ENCODE measurements at regions not wholly inside any gene's neighbourhood (a gene's known extent, or its start where the extent isn't known, plus 50 kb on each side); places are given as distances from the start of the nearest gene placed in this dataset.

DNA sequence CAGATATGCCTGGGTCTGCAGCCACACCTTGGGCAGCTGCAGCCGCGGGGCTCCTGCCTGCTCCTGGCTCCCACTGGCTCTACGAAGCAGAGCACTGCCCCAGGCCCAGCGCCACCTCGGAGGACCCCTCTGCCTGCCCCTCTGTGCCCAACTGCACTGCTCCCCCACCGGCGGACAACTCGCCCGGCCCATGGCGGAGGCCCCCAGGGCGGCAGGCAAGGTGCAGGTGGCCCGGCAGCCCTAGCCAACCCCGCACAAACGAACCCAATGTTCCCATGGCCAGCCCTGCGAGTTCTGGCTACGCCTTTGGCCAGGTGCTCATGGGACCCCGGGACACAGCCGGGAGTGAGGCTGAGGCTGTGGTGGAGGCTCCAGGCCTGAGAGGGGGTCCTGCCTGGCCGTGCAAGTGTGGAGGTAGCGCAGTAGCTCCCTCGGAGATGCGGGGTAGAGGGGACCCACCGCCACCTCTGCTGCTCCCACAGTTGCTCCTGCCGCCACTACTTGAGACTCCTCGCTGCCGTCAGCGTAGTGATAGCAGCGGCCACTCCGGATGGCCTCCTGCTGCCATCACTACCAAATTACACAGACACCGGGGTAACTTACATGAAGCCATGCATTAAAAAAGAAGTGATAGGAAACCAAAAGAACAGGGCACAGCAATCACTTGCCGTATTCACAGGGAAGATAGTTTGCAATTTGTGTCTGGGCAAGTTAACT is 97.3 kb upstream of the SP4 start:
- TF ChIP-seq FOXA1 (IDR thresholded peaks at IDR 0.05) (no peak), BHLHE40 (IDR thresholded peaks at IDR 0.05; ENCODE audit: borderline replicate concordance) (no peak), ZNF384 (IDR thresholded peaks at IDR 0.05) (no peak), TARDBP (IDR thresholded peaks at IDR 0.05) (no peak), L3MBTL2 (conservative IDR thresholded peaks at IDR 0.05) (no peak), FOXM1 (IDR thresholded peaks at IDR 0.05; ENCODE audit: borderline replicate concordance) (no peak), SP1 (IDR thresholded peaks at IDR 0.05) (no peak), ARNT (IDR thresholded peaks at IDR 0.05) (no peak), CTBP1 (IDR thresholded peaks at IDR 0.05; ENCODE audit: borderline replicate concordance) (no peak), SUZ12 (IDR thresholded peaks at IDR 0.05) (no peak), ELF4 (IDR thresholded peaks at IDR 0.05) (no peak), HDGF (IDR thresholded peaks at IDR 0.05; ENCODE audit: borderline replicate concordance) (no peak), FOXK2 (IDR thresholded peaks at IDR 0.05) (no peak), NFRKB (IDR thresholded peaks at IDR 0.05) (no peak)
